H1 (cell line): ENCODE measurements at regions not wholly inside any gene's neighbourhood (a gene's known extent, or its start where the extent isn't known, plus 50 kb on each side); places are given as distances from the start of the nearest gene placed in this dataset.

Experiments used
- CTCF ChIA-PET: fragments of 300-600 bp; sonication (Branson Sonifier 250); formaldehyde crosslinking; loops from one replicate; lab custom pipeline; 2021; ENCODE audit not compliant: partially characterized antibody; lab: Charles Lee
- POLR2A ChIA-PET: fragments of 300-600 bp; sonication (Branson Sonifier 250); formaldehyde crosslinking; loops from one replicate; lab custom pipeline; 2021; ENCODE audit warnings: inconsistent platforms; ENCODE audit not compliant: partially characterized antibody; lab: Charles Lee
- DNase-seq, 2 experiments: peaks; one replicate each; pipeline versions ENCODE4 v3.0.0 to v3.0.0-alpha.2; 2010 to 2022; ENCODE audit warnings: low spot score in 2 of 2, low read depth in 1 of 2, mixed read lengths in 1 of 2
- FAIRE-seq: peaks from 2 replicates; lab custom pipeline; 2011; peaks lifted over from hg19 to GRCh38; lab: Jason Lieb, UNC
- H2AFZ ChIP-seq: 2 replicates; pipeline ENCODE4 v1.8.1; 2012; ENCODE audit warnings: low read length, inconsistent platforms
- H2AK5ac ChIP-seq: 2 replicates; pipeline ENCODE4 v1.6.1; 2013; ENCODE audit warnings: low read depth, low read length
- H2BK120ac ChIP-seq: replicated peaks from 2 replicates; pipeline ENCODE3; 2013; ENCODE audit warnings: low read depth, low read length, inconsistent platforms
- H2BK12ac ChIP-seq: 2 replicates; pipeline ENCODE4 v1.6.1; 2013; ENCODE audit warnings: low read depth, low read length
- H2BK15ac ChIP-seq: 2 replicates; pipeline ENCODE4 v1.6.1; 2013; ENCODE audit warnings: low read length
- H2BK20ac ChIP-seq: 2 replicates; pipeline ENCODE4 v1.6.1; 2013; ENCODE audit warnings: low read length
- H2BK5ac ChIP-seq: 2 replicates; pipeline ENCODE4 v1.6.1; 2013; ENCODE audit warnings: low read depth, low read length
- H3K14ac ChIP-seq: 2 replicates; pipeline ENCODE4 v1.6.1; 2013; ENCODE audit warnings: inconsistent platforms; ENCODE audit not compliant: insufficient read length
- H3K18ac ChIP-seq: 2 replicates; pipeline ENCODE4 v1.6.1; 2013; ENCODE audit warnings: low read length; ENCODE audit errors: extremely low read depth
- H3K23ac ChIP-seq: 2 replicates; pipeline ENCODE4 v1.6.1; 2013; ENCODE audit warnings: inconsistent platforms; ENCODE audit not compliant: insufficient read length
- H3K23me2 ChIP-seq: 2 replicates; pipeline ENCODE4 v1.6.1; 2013; ENCODE audit warnings: low read depth, low read length
- H3K27ac ChIP-seq: 2 replicates; pipeline ENCODE4 v1.6.1; 2011; ENCODE audit warnings: low read depth, low read length, inconsistent platforms
- H3K27me3 ChIP-seq, 4 experiments: replicated peaks in 1 of 4; 1 replicate in 1 of 4; 2 replicates in 3 of 4; pipeline versions ENCODE4 v1.6.1 to v1.8.1; 2011 to 2013; ENCODE audit warnings: low read length in 3 of 4, mild to moderate bottlenecking in 3 of 4, inconsistent platforms in 2 of 4, mixed read lengths in 2 of 4, moderate library complexity in 1 of 4; ENCODE audit not compliant: control insufficient read depth in 3 of 4, insufficient read depth in 3 of 4; ENCODE audit errors: extremely low read depth in 1 of 4
- H3K36me3 ChIP-seq, 4 experiments: 2 replicates each; pipeline versions ENCODE4 v1.6.1 to v1.8.1; 2011 to 2013; ENCODE audit warnings: mild to moderate bottlenecking in 4 of 4, low read length in 3 of 4, moderate library complexity in 2 of 4, control low read depth in 1 of 4, inconsistent platforms in 1 of 4; ENCODE audit not compliant: insufficient read depth in 4 of 4, control insufficient read depth in 2 of 4
- H3K4ac ChIP-seq: replicated peaks from 2 replicates; pipeline ENCODE3; 2013; ENCODE audit warnings: low read length, low read depth, mixed read lengths, inconsistent platforms; ENCODE audit not compliant: insufficient read length
- H3K4me1 ChIP-seq, 4 experiments: replicated peaks in 1 of 4; 1 replicate in 1 of 4; 2 replicates in 3 of 4; pipeline versions ENCODE4 v1.6.1 to v1.8.1; 2011 to 2013; ENCODE audit warnings: low read length in 3 of 4, inconsistent platforms in 2 of 4, mixed read lengths in 1 of 4; ENCODE audit not compliant: insufficient read depth in 4 of 4, control insufficient read depth in 3 of 4
- H3K4me2 ChIP-seq, 2 experiments: 2 replicates each; pipeline versions ENCODE4 v1.6.1 to v1.8.1; 2011 to 2013; ENCODE audit warnings: low read depth in 2 of 2, low read length in 2 of 2, control low read depth in 1 of 2, inconsistent platforms in 1 of 2, mild to moderate bottlenecking in 1 of 2; ENCODE audit not compliant: insufficient read depth in 1 of 2
- H3K4me3 ChIP-seq, 4 experiments: fragments of 200-600, 300-600 bp in 1 of 4; sonication (generic), shearing (Covaris generic), sonication (Bioruptor Twin) in 1 of 4; 2 replicates each; pipeline versions ENCODE4 v1.5.1 to v1.8.1; 2011 to 2016; ENCODE audit warnings: low read length in 4 of 4, low read depth in 3 of 4, control low read depth in 2 of 4, inconsistent platforms in 2 of 4, mild to moderate bottlenecking in 2 of 4, mixed read lengths in 1 of 4, moderate library complexity in 1 of 4; ENCODE audit not compliant: insufficient read depth in 2 of 4; ENCODE audit errors: extremely low read depth in 1 of 4
- H3K56ac ChIP-seq: replicated peaks from 2 replicates; pipeline ENCODE3; 2013; ENCODE audit warnings: low read depth, mild to moderate bottlenecking, mixed read lengths, low read length, inconsistent platforms; ENCODE audit not compliant: insufficient read length
- H3K79me1 ChIP-seq: 2 replicates; pipeline ENCODE4 v1.6.1; 2013; ENCODE audit warnings: low read depth, low read length, control low read depth
- H3K79me2 ChIP-seq, 2 experiments: 2 replicates each; pipeline versions ENCODE4 v1.6.1 to v1.8.1; 2012 to 2013; ENCODE audit warnings: low read length in 2 of 2, mild to moderate bottlenecking in 2 of 2, inconsistent platforms in 1 of 2; ENCODE audit not compliant: insufficient read depth in 2 of 2, control insufficient read depth in 1 of 2
- H3K9ac ChIP-seq, 4 experiments: replicated peaks in 1 of 4; 1 replicate in 1 of 4; 2 replicates in 3 of 4; pipeline versions ENCODE4 v1.6.1 to v1.8.1; 2011 to 2013; ENCODE audit warnings: low read depth in 3 of 4, low read length in 3 of 4, control low read depth in 2 of 4, mild to moderate bottlenecking in 2 of 4, moderate library complexity in 2 of 4, inconsistent platforms in 1 of 4; ENCODE audit errors: extremely low read depth in 1 of 4
- H3K9me3 ChIP-seq, 2 experiments: 2 replicates each; pipeline versions ENCODE4 v1.6.1 to v1.8.1; 2012 to 2013; ENCODE audit warnings: mild to moderate bottlenecking in 2 of 2, moderate library complexity in 2 of 2, control low read depth in 1 of 2, inconsistent platforms in 1 of 2, low read depth in 1 of 2, low read length in 1 of 2, mixed read lengths in 1 of 2; ENCODE audit not compliant: insufficient read depth in 2 of 2
- H4K20me1 ChIP-seq, 2 experiments: replicated peaks in 1 of 2; 2 replicates each; pipeline versions ENCODE3 to v1.8.1; 2011 to 2013; ENCODE audit warnings: inconsistent platforms in 2 of 2, low read length in 2 of 2, mild to moderate bottlenecking in 1 of 2; ENCODE audit not compliant: insufficient read depth in 2 of 2, control insufficient read depth in 1 of 2
- H4K5ac ChIP-seq: 2 replicates; pipeline ENCODE4 v1.6.1; 2013; ENCODE audit warnings: low read length, low read depth, mixed read lengths, inconsistent platforms; ENCODE audit not compliant: insufficient read length
- H4K8ac ChIP-seq: 2 replicates; pipeline ENCODE4 v1.8.0; 2013; ENCODE audit warnings: mild to moderate bottlenecking, moderate library complexity, low read length, inconsistent platforms; ENCODE audit not compliant: insufficient read depth; ENCODE audit errors: extremely low read depth
- H4K91ac ChIP-seq: replicated peaks from 2 replicates; pipeline ENCODE3; 2013; ENCODE audit warnings: low read length, mixed read lengths, inconsistent platforms; ENCODE audit not compliant: insufficient read length
- EGR1 ChIP-seq: IDR thresholded peaks from 2 replicates; pipeline ENCODE4 v1.6.1; 2011; ENCODE audit warnings: low read depth, low read length, borderline replicate concordance
- EP300 ChIP-seq, 2 experiments: IDR thresholded peaks; 1 replicate in 1 of 2; 2 replicates in 1 of 2; pipeline ENCODE4 v1.6.1; 2011 to 2012; ENCODE audit warnings: low read depth in 2 of 2, low read length in 2 of 2, mild to moderate bottlenecking in 2 of 2, borderline replicate concordance in 1 of 2, inconsistent platforms in 1 of 2, moderate library complexity in 1 of 2
- EZH2 ChIP-seq: fragments of 200-600 bp; sonication (generic); IDR thresholded peaks from 2 replicates; pipeline ENCODE4 v1.7.1; 2012; ENCODE audit warnings: low read depth, mild to moderate bottlenecking, moderate library complexity, low read length, inconsistent platforms; ENCODE audit not compliant: severe bottlenecking
- HDAC2 ChIP-seq, 2 experiments: fragments of 300-600 bp in 1 of 2; sonication (generic) in 1 of 2; IDR thresholded peaks; 2 replicates each; pipeline ENCODE4 v1.6.1; 2011 to 2012; ENCODE audit warnings: low read depth in 2 of 2, low read length in 2 of 2, mild to moderate bottlenecking in 2 of 2, moderate library complexity in 2 of 2, borderline replicate concordance in 1 of 2, inconsistent platforms in 1 of 2
- JUN ChIP-seq: IDR thresholded peaks from 2 replicates; pipeline ENCODE4 v1.6.1; 2011; ENCODE audit warnings: low read depth, mild to moderate bottlenecking, improper control_type of control experiment, low read length
- PHF8 ChIP-seq: fragments of 200-600 bp; sonication (generic); conservative IDR thresholded peaks from 2 replicates; pipeline ENCODE4 v1.7.1; 2012; ENCODE audit warnings: low read depth, mild to moderate bottlenecking, inconsistent platforms, low read length, moderate library complexity
- RBBP5 ChIP-seq: IDR thresholded peaks from 2 replicates; pipeline ENCODE4 v1.7.1; 2012; ENCODE audit warnings: low read depth, mild to moderate bottlenecking, inconsistent platforms, low read length, moderate library complexity, borderline replicate concordance
- RFX5 ChIP-seq: IDR thresholded peaks from 2 replicates; pipeline ENCODE4 v1.6.1; 2011; ENCODE audit warnings: low read depth, low read length, improper control_type of control experiment, borderline replicate concordance
- SIN3A ChIP-seq, 2 experiments: IDR thresholded peaks in 1 of 2; conservative IDR thresholded peaks in 1 of 2; 2 replicates each; pipeline ENCODE4 v1.6.1; 2011 to 2012; ENCODE audit warnings: low read length in 2 of 2, improper control_type of control experiment in 1 of 2, low read depth in 1 of 2, mild to moderate bottlenecking in 1 of 2
- SIX5 ChIP-seq: IDR thresholded peaks from 2 replicates; pipeline ENCODE4 v1.6.1; 2011; ENCODE audit warnings: mild to moderate bottlenecking, low read depth, low read length
- SP2 ChIP-seq: IDR thresholded peaks from 2 replicates; pipeline ENCODE4 v1.6.1; 2012; ENCODE audit warnings: mild to moderate bottlenecking, low read length, inconsistent platforms
- SP4 ChIP-seq: IDR thresholded peaks from 2 replicates; pipeline ENCODE4 v1.6.1; 2012; ENCODE audit warnings: low read length, inconsistent platforms
- TBP ChIP-seq: IDR thresholded peaks from 2 replicates; pipeline ENCODE4 v1.6.1; 2011; ENCODE audit warnings: low read depth, low read length, improper control_type of control experiment
- WGBS, 2 experiments: shearing (Covaris generic) in 1 of 2; methylation state at CpG; one replicate each; pipeline versions ENCODE4 v1.1.6 to v1.1.7; 2013 to 2015; ENCODE audit warnings: low lambda C conversion rate in 2 of 2, mixed read lengths in 2 of 2, inconsistent platforms in 1 of 2, low coverage in 1 of 2, missing lambda C conversion rate in 1 of 2; ENCODE audit not compliant: insufficient replicate concordance in 2 of 2, insufficient coverage in 1 of 2, insufficient read length in 1 of 2; ENCODE audit errors: extremely low coverage in 1 of 2, missing lambda C conversion rate in 1 of 2; 5-methylcytosine and 5-hydroxymethylcytosine counted together
- TF ChIP-seq, protein P1 (sequence below): IDR thresholded peaks from 2 replicates; pipeline ENCODE4 v1.6.1; 2012; ENCODE audit warnings: inconsistent platforms

GRCh38 chr13:84563611-84564010 lies 681.3 kb upstream of the SLITRK1 start:
- H2BK20ac ChIP-seq = no peak overlapping the region
- H2BK5ac ChIP-seq = no peak overlapping the region
- POLR2A ChIA-PET = no interaction called here
- no peak overlapping the region for H3K14ac ChIP-seq
- H3K23me2 ChIP-seq = no peaks in the 10 kb centered on the region
- H3K4ac ChIP-seq = no peak overlapping the region
- peaks cover 0 to 10% of the 10 kb centered on the region in 2 experiments; a peak in 1 of 4 replicates for H3K9me3 ChIP-seq
- no peak overlapping the region for H2BK120ac ChIP-seq
- no peak overlapping the region for H3K56ac ChIP-seq
- H3K79me2 ChIP-seq = no peaks in the 10 kb centered on the region
- CTCF ChIA-PET = interaction anchor here (1.4 kb wide), 1 partner anchor 16 kb away, joined by 4 read pairs; no protein-coding TSS in a partner anchor
- no peak overlapping the region; the same call in 1 of the 2 replicates for H2AFZ ChIP-seq
- H3K23ac ChIP-seq = no peak overlapping the region
- no peaks in the 10 kb centered on the region for H3K79me1 ChIP-seq
- FAIRE-seq (no peak), DNase-seq (no peak)
- no peak overlapping the region for H4K5ac ChIP-seq
- no peak overlapping the region for H3K4me2 ChIP-seq
- no peaks in the 10 kb centered on the region for H3K36me3 ChIP-seq
- 99% methylated on average over 3 of the region's 3 CpGs; no CpG with 5 or more reads in 1 of the 2 experiments for WGBS, 2 experiments
- H3K27me3 ChIP-seq = no peaks in the 10 kb centered on the region
- H3K18ac ChIP-seq = no peak overlapping the region
- no peaks in the 10 kb centered on the region for H4K20me1 ChIP-seq
- H3K4me3 ChIP-seq = no peak overlapping the region
- H3K9ac ChIP-seq = no peak overlapping the region
- no peak overlapping the region for H4K8ac ChIP-seq
- H2AK5ac ChIP-seq = no peak overlapping the region
- no peak overlapping the region for H3K27ac ChIP-seq
- no peak overlapping the region for H2BK12ac ChIP-seq
- H4K91ac ChIP-seq = no peak overlapping the region
- H3K4me1 ChIP-seq = no peaks in the 10 kb centered on the region
- no peak overlapping the region for H2BK15ac ChIP-seq
- TF ChIP-seq SP4 = no peak
- no peak for TF ChIP-seq TBP
- TF ChIP-seq RBBP5 = no peak
- TF ChIP-seq PHF8 = no peak
- TF ChIP-seq SP2 = no peak
- no peak for TF ChIP-seq SIN3A (conservative IDR thresholded peaks at IDR 0.05 in 1 of 2, IDR thresholded peaks at IDR 0.05 in 1 of 2; ENCODE audit: low read depth in 1 of 2, low read length in 2 of 2)
- no peak for TF ChIP-seq EZH2
- TF ChIP-seq EP300 (IDR thresholded peaks at IDR 0.05; ENCODE audit: borderline replicate concordance in 1 of 2, low read depth in 2 of 2, low read length in 2 of 2) = no peak
- TF ChIP-seq SIX5 = no peak
- TF ChIP-seq HDAC2 (IDR thresholded peaks at IDR 0.05; ENCODE audit: borderline replicate concordance in 1 of 2, low read depth in 2 of 2, low read length in 2 of 2) = no peak
- no peak for TF ChIP-seq EGR1
- no peak for TF ChIP-seq JUN
- TF ChIP-seq RFX5 = no peak
- TF ChIP-seq, protein P1, sequence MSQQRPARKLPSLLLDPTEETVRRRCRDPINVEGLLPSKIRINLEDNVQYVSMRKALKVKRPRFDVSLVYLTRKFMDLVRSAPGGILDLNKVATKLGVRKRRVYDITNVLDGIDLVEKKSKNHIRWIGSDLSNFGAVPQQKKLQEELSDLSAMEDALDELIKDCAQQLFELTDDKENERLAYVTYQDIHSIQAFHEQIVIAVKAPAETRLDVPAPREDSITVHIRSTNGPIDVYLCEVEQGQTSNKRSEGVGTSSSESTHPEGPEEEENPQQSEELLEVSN = no peak
